ENCODE measurements at regions not wholly inside any gene's neighbourhood (a gene's known extent, or its start where the extent isn't known, plus 50 kb on each side); places are given as distances from the start of the nearest gene placed in this dataset.

GRCh38 chr14:53842938-53843337, 113.7 kb downstream of the BMP4 start:
- Histone ChIP-seq H3K36me3 (replicated peaks in 1 of 2; ENCODE audit: control insufficient read depth in 1 of 2, insufficient read depth in 2 of 2, low read length in 2 of 2) (no peaks in the 10 kb centered on the region), H3K4me3 (replicated peaks in 1 of 3; ENCODE audit: low read depth in 2 of 3, low read length in 3 of 3) (no peak overlapping the region), H3K4me2 (replicated peaks; ENCODE audit: extremely low read depth, low read length, poor library complexity, severe bottlenecking) (no peak overlapping the region), H3K9me3 (replicated peaks in 1 of 2; ENCODE audit: control insufficient read depth in 1 of 2, insufficient read depth in 1 of 2, low read length in 2 of 2) (peaks cover 3 to 10% of the 10 kb centered on the region in 2 donors), H3K4me1 (ENCODE audit: control insufficient read depth in 1 of 2, insufficient read depth in 2 of 2, low read length in 2 of 2) (no peaks in the 10 kb centered on the region), H3K79me2 (ENCODE audit: insufficient read depth, low read length) (no peaks in the 10 kb centered on the region), H2AFZ (ENCODE audit: insufficient read depth, low read depth, low read length, poor library complexity, severe bottlenecking) (no peak overlapping the region), H3K27me3 (ENCODE audit: control insufficient read depth in 2 of 2, insufficient read depth in 2 of 2, low read length in 2 of 2) (no peaks in the 10 kb centered on the region), H3K27ac (ENCODE audit: low read depth in 1 of 2, low read length in 2 of 2) (no peak overlapping the region), H3K9ac (ENCODE audit: insufficient read depth, low read length, poor library complexity, severe bottlenecking) (no peak overlapping the region), H4K20me1 (ENCODE audit: insufficient read depth, low read length) (no peaks in the 10 kb centered on the region)
- DNase-seq = no peak
- no peak overlapping the region for H3K27ac Mint-ChIP-seq
- H3K9me3 Mint-ChIP-seq = peaks cover 5 to 12% (median 8%) of the 10 kb centered on the region in 7 donors
- no peak overlapping the region for H3K4me3 Mint-ChIP-seq
- WGBS (ENCODE audit: insufficient coverage) = 88% methylated on average over 1 of the region's 4 CpGs
- no peaks in the 10 kb centered on the region for H3K27me3 Mint-ChIP-seq (ENCODE audit: low read depth in 3 of 3)
- intact Hi-C loops (cut with micrococcal nuclease) = no loop called here
- TF ChIP-seq CTCF (IDR thresholded peaks at IDR 0.05) = no peak
- H3K4me1 Mint-ChIP-seq = no peaks in the 10 kb centered on the region
- no peaks in the 10 kb centered on the region for H3K36me3 Mint-ChIP-seq

- no peak overlapping the region for H3K4me3 ChIP-seq (replicated peaks in 1 of 3; ENCODE audit: low read depth in 2 of 3, low read length in 3 of 3)
- peaks cover 0 to 3% (median 0%) of the 10 kb centered on the region in 3 donors for H3K27me3 Mint-ChIP-seq (ENCODE audit: low read depth in 3 of 3)
- TF ChIP-seq CTCF (IDR thresholded peaks at IDR 0.05) = no peak
- H3K36me3 Mint-ChIP-seq = no peaks in the 10 kb centered on the region
- H3K4me2 ChIP-seq (replicated peaks; ENCODE audit: extremely low read depth, low read length, poor library complexity, severe bottlenecking) = no peak overlapping the region
- H3K36me3 ChIP-seq (replicated peaks in 1 of 2; ENCODE audit: control insufficient read depth in 1 of 2, insufficient read depth in 2 of 2, low read length in 2 of 2) = no peaks in the 10 kb centered on the region
- H3K9me3 Mint-ChIP-seq = peaks cover 11 to 22% (median 20%) of the 10 kb centered on the region in 7 donors
- no peak for DNase-seq
- H3K9ac ChIP-seq (ENCODE audit: insufficient read depth, low read length, poor library complexity, severe bottlenecking) = no peak overlapping the region
- no peaks in the 10 kb centered on the region for H3K4me1 ChIP-seq (ENCODE audit: control insufficient read depth in 1 of 2, insufficient read depth in 2 of 2, low read length in 2 of 2)
- intact Hi-C loops (cut with micrococcal nuclease) = no loop called here
- no peak overlapping the region for H3K27ac Mint-ChIP-seq
- peaks cover 16 to 23% of the 10 kb centered on the region in 2 donors for H3K9me3 ChIP-seq (replicated peaks in 1 of 2; ENCODE audit: control insufficient read depth in 1 of 2, insufficient read depth in 1 of 2, low read length in 2 of 2)
- H4K20me1 ChIP-seq (ENCODE audit: insufficient read depth, low read length) = no peaks in the 10 kb centered on the region
- WGBS (ENCODE audit: insufficient coverage) = 100% methylated on average over 1 of the region's 3 CpGs
- no peaks in the 10 kb centered on the region for H3K4me1 Mint-ChIP-seq
- no peak overlapping the region for H2AFZ ChIP-seq (ENCODE audit: insufficient read depth, low read depth, low read length, poor library complexity, severe bottlenecking)
- no peak overlapping the region for H3K27ac ChIP-seq (ENCODE audit: low read depth in 1 of 2, low read length in 2 of 2)
- H3K4me3 Mint-ChIP-seq = no peak overlapping the region
- no peaks in the 10 kb centered on the region for H3K79me2 ChIP-seq (ENCODE audit: insufficient read depth, low read length)
- H3K27me3 ChIP-seq (ENCODE audit: control insufficient read depth in 2 of 2, insufficient read depth in 2 of 2, low read length in 2 of 2) = no peaks in the 10 kb centered on the region
Measured at GRCh38 chr14:53841109-53842099, 115.2 kb downstream of the BMP4 start.

Measured in CD14-positive monocyte (primary cell).